Stimulated activated CD8-positive, alpha-beta memory T cell treated with anti-CD3 and anti-CD28 coated beads, Interleukin-2, amount 100 ng/mL, for 1 hour (primary cell): ENCODE measurements at regions not wholly inside any gene's neighbourhood (a gene's known extent, or its start where the extent isn't known, plus 50 kb on each side); places are given as distances from the start of the nearest gene placed in this dataset.

Source experiments
- DNase-seq, 2 donors: peaks; one replicate each; pipeline ENCODE4 v3.0.0-alpha.2; 2020; ENCODE audit warnings: low read depth in 2 of 2

GRCh38 chr15:25965326-25965725 is 102.2 kb upstream of the ATP10A start:
- no peak for DNase-seq

GRCh38 chr15:25960273-25960672 is 97.1 kb upstream of the ATP10A start:
- no peak for DNase-seq

GRCh38 chr15:25959100-25959499 is 96.0 kb upstream of the ATP10A start:
- DNase-seq = no peak

- DNase-seq = no peak
These were observed 92.5 kb upstream of the ATP10A start for GRCh38 chr15:25955628-25956027.

GRCh38 chr15:25954398-25954797 is 91.3 kb upstream of the ATP10A start:
- no peak for DNase-seq

- no peak for DNase-seq
These were observed 86.9 kb upstream of the ATP10A start for GRCh38 chr15:25950014-25950413.

- no peak for DNase-seq
These were observed 84.5 kb upstream of the ATP10A start for GRCh38 chr15:25947323-25948314.

GRCh38 chr15:25946241-25946805 is 83.2 kb upstream of the ATP10A start:
- DNase-seq = no peak

- DNase-seq = no peak
These were observed 81.3 kb upstream of the ATP10A start for GRCh38 chr15:25944386-25944785.

- DNase-seq = no peak
These were observed 80.7 kb upstream of the ATP10A start for GRCh38 chr15:25943831-25944230.

- no peak for DNase-seq
These were observed 76.0 kb upstream of the ATP10A start for GRCh38 chr15:25939122-25939521.

- no peak for DNase-seq
These were observed 74.7 kb upstream of the ATP10A start for GRCh38 chr15:25937796-25938195.

GRCh38 chr15:25936004-25936403 is 72.9 kb upstream of the ATP10A start:
- DNase-seq = no peak

GRCh38 chr15:25933456-25934158 is 70.5 kb upstream of the ATP10A start:
- peak; percentile 23 to 35 for DNase-seq

- DNase-seq = no peak
These were observed 69.6 kb upstream of the ATP10A start for GRCh38 chr15:25932696-25933095.

- no peak for DNase-seq
These were observed 68.7 kb upstream of the ATP10A start for GRCh38 chr15:25931851-25932250.

- DNase-seq = no peak
These were observed 67.8 kb upstream of the ATP10A start for GRCh38 chr15:25930931-25931330.
